ENCODE measurements at regions not wholly inside any gene's neighbourhood (a gene's known extent, or its start where the extent isn't known, plus 50 kb on each side); places are given as distances from the start of the nearest gene placed in this dataset.

DNA sequence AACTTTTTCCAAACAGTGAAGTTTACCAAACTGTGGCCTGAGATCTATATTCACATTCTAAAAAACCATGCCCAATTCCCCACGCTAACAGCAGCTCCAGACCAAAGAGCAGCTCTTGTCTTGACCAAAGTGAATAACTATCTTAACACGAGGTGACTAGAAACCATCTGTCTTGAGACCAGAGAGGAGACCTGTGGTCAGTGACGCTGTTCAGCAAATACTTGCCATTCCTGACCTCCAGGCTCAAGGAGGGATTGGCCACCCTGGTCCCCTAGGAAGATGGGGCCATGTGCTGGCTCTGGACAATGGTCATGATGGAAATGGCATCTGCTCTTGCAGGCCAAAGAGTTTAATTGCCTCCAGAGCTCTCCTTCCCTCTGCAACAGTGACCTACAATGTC, 104.4 kb upstream of the CD93 start (continued):
- TF ChIP-seq, protein P1, sequence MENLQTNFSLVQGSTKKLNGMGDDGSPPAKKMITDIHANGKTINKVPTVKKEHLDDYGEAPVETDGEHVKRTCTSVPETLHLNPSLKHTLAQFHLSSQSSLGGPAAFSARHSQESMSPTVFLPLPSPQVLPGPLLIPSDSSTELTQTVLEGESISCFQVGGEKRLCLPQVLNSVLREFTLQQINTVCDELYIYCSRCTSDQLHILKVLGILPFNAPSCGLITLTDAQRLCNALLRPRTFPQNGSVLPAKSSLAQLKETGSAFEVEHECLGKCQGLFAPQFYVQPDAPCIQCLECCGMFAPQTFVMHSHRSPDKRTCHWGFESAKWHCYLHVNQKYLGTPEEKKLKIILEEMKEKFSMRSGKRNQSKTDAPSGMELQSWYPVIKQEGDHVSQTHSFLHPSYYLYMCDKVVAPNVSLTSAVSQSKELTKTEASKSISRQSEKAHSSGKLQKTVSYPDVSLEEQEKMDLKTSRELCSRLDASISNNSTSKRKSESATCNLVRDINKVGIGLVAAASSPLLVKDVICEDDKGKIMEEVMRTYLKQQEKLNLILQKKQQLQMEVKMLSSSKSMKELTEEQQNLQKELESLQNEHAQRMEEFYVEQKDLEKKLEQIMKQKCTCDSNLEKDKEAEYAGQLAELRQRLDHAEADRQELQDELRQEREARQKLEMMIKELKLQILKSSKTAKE (IDR thresholded peaks at IDR 0.05; ENCODE audit: low read depth, poor library complexity, severe bottlenecking) = no peak

- Histone ChIP-seq H3K27me3 (replicated peaks in 1 of 2; ENCODE audit: control insufficient read depth in 2 of 2, insufficient read depth in 2 of 2, low read length in 1 of 2) (no peaks in the 10 kb centered on the region; a peak in 1 of 4 replicates), H3K4me3 (no peak overlapping the region), H2AFZ (ENCODE audit: control insufficient read depth, low read depth, low read length) (no peak overlapping the region), H3K79me2 (ENCODE audit: control insufficient read depth, insufficient read depth, low read length) (no peaks in the 10 kb centered on the region), H3K4me1 (ENCODE audit: control insufficient read depth, insufficient read depth, low read length) (no peaks in the 10 kb centered on the region), H3K27ac (ENCODE audit: control insufficient read depth, insufficient read depth) (no peak overlapping the region), H3K36me3 (ENCODE audit: control insufficient read depth in 2 of 2, insufficient read depth in 2 of 2, low read length in 1 of 2) (no peaks in the 10 kb centered on the region), H3K9me3 (replicated peaks; ENCODE audit: control insufficient read depth, insufficient read depth, low read length) (no peaks in the 10 kb centered on the region; the same call in 2 of the 3 replicates), H4K20me1 (ENCODE audit: control insufficient read depth, insufficient read depth) (no peaks in the 10 kb centered on the region), H3K4me2 (ENCODE audit: control insufficient read depth, insufficient read depth) (no peak overlapping the region), H3K9ac (ENCODE audit: control insufficient read depth, insufficient read depth, low read length) (no peak overlapping the region)
- FAIRE-seq (no peak), ATAC-seq (no peak), DNase-seq (ENCODE audit: low read depth, low spot score) (no peak)
- 59% methylated on average over 9 of the region's 9 CpGs for WGBS (ENCODE audit: insufficient coverage, insufficient replicate concordance, low lambda C conversion rate, missing lambda C conversion rate)
- TF ChIP-seq BACH1 (IDR thresholded peaks at IDR 0.05; ENCODE audit: borderline replicate concordance) (no peak), STAT3 (IDR thresholded peaks at IDR 0.05; ENCODE audit: low read depth, low read length) (no peak), NFXL1 (IDR thresholded peaks at IDR 0.05; ENCODE audit: borderline replicate concordance) (no peak), ZNF687 (IDR thresholded peaks at IDR 0.05) (peak; percentile 24; the same call in 1 of the 2 replicates), NR2F1 (conservative IDR thresholded peaks at IDR 0.05) (no peak), FOXM1 (IDR thresholded peaks at IDR 0.05; ENCODE audit: low read depth, low read length) (no peak)
- BruUV-seq (replicated peaks) = no TSS peak
- ChIA-PET POLR2A (no interaction called here), SMC1A (ENCODE audit: uncharacterized antibody, unreplicated experiment) (interaction anchor here (0.6 to 1.6 kb wide), 3 partner anchors 41 to 493 kb away, joined by 3 read pairs; no protein-coding TSS in a partner anchor), RAD21 (ENCODE audit: unreplicated experiment) (interaction anchor here (1.0 to 1.3 kb wide), 2 partner anchors 11 to 46 kb away, joined by 3 to 5 read pairs; no protein-coding TSS in a partner anchor), CTCF (interaction anchor here (1.3 kb wide), 1 partner anchor 498 kb away, joined by 4 read pairs; no protein-coding TSS in a partner anchor)
- in situ Hi-C loops (cut with MboI) = no loop called here
- intact Hi-C loops (cut with micrococcal nuclease; ENCODE audit: unreplicated experiment) = loop anchor here (5.0 kb wide), 1 partner anchor 128 kb away; no protein-coding TSS in a partner anchor
Measured at GRCh38 chr20:23189854-23190253, 103.7 kb upstream of the CD93 start.

All from GM12878 (cell line).